Heart right ventricle (tissue), 16 donors: ENCODE measurements at regions not wholly inside any gene's neighbourhood (a gene's known extent, or its start where the extent isn't known, plus 50 kb on each side); places are given as distances from the start of the nearest gene placed in this dataset.
A peak's percentile ranks its signal among the peaks of the same experiment; 100 is the strongest.

Experiments
- ATAC-seq, 8 donors: fragments of 200-7000 bp; cut with Tn5 transposase; one replicate each; pipeline ENCODE4 v1.9.1; 2020; ENCODE audit warnings: mild to moderate bottlenecking in 8 of 8, moderate library complexity in 8 of 8, moderate number of reproducible peaks in 1 of 8
- DNase-seq, 2 donors: peaks; one replicate each; pipeline ENCODE4 v3.0.0-alpha.2; 2020
- H3K27ac ChIP-seq, 10 donors: fragments of 200-600 bp; sonication (generic) in 2 of 10; one replicate each; pipeline versions ENCODE4 v1.5.0 to v1.8.0; 2020 to 2022; ENCODE audit warnings: mild to moderate bottlenecking in 3 of 10
- H3K27me3 ChIP-seq, 7 donors: fragments of 200-600 bp; one replicate each; pipeline ENCODE4 v1.8.0; 2021 to 2022; ENCODE audit warnings: mild to moderate bottlenecking in 2 of 7
- H3K36me3 ChIP-seq, 9 donors: fragments of 200-600 bp; sonication (generic) in 1 of 9; one replicate each; pipeline versions ENCODE4 v1.5.0 to v1.8.0; 2020 to 2022; ENCODE audit warnings: mild to moderate bottlenecking in 2 of 9
- H3K4me1 ChIP-seq, 9 donors: fragments of 200-600 bp; sonication (generic) in 1 of 9; one replicate each; pipeline versions ENCODE4 v1.5.0 to v1.8.0; 2020 to 2022; ENCODE audit warnings: mild to moderate bottlenecking in 4 of 9
- H3K4me3 ChIP-seq, 10 donors: fragments of 200-600 bp; sonication (generic) in 2 of 10; one replicate each; pipeline versions ENCODE4 v1.5.0 to v1.8.0; 2020 to 2022; ENCODE audit warnings: mild to moderate bottlenecking in 7 of 10, moderate library complexity in 2 of 10
- H3K9me3 ChIP-seq, 11 donors: fragments of 200-600 bp in 10 of 11; sonication (generic) in 2 of 11; one replicate each; pipeline versions ENCODE4 v1.5.0 to v1.8.0; 2013 to 2022; ENCODE audit warnings: mild to moderate bottlenecking in 2 of 11, control low read depth in 1 of 11, moderate library complexity in 1 of 11
- WGBS, 2 donors: extraction: QIAGEN DNeasy Blood & Tissue Kit; methylation state at CpG; one replicate each; pipeline ENCODE4 v1.1.7; 2013; ENCODE audit warnings: inconsistent platforms in 1 of 2; 5-methylcytosine and 5-hydroxymethylcytosine counted together
- intact Hi-C, 10 donors: fragments of 100-400 bp; cut with DNase I; formaldehyde crosslinking; loops; one replicate each; pipeline versions ENCODE4 v1.11.1 to v1.14.2; 2022
- TF ChIP-seq, protein P1 (sequence below), 9 donors: fragments of 200-600 bp; sonication (generic) in 2 of 9; IDR thresholded peaks; one replicate each; pipeline versions ENCODE4 v1.5.0 to v1.8.0; 2021 to 2022; ENCODE audit warnings: antibody characterized with exemption in 9 of 9, mild to moderate bottlenecking in 5 of 9, moderate library complexity in 1 of 9
- donor health status: Arrhythmogenic right ventricular cardiomyopathy.
- donor health status: ischemic (EF 13 %, LVEDD 7.1; RV severe dilation, severe dysfunction).
- donor health status: healthy with polysubstance abuse.
- donor health status: DM: no; HTN: yes; CAD: no.
- donor health status: DM: no; HTN: no; CAD: no.
- donor health status: ischemic (EF 25% LVEDD 6.9; RV normal size, moderate dysfunction).
- donor health status: ischemic (EF 25% LVEDD 5.7; RV mildly dilated, moderate dysfunction).
- donor health status: healthy.
- donor health status: DM: yes; HTN: yes; CAD: no.
- donor health status: Ischemic cardiomyopathy.
- donor health status: ischemic (EF 35%, LVEDD 5.7; RV mildly dilated, moderate dysfunction).
- donor health status: nonischemic (EF 11% LVEDD 7.7; RV severe dilation, severe dysfunction).
- donor health status: DM: yes; HTN: yes; CAD: no.
- donor health status: PGD.
- donor health status: ischemic (EF 29% LVEDD 5.4; RV normal size, mild dysfunction).
- donor health status: nonischemic (EF 23%, LVEDD 6.1; RV moderate dilation, normal function).

DNA sequence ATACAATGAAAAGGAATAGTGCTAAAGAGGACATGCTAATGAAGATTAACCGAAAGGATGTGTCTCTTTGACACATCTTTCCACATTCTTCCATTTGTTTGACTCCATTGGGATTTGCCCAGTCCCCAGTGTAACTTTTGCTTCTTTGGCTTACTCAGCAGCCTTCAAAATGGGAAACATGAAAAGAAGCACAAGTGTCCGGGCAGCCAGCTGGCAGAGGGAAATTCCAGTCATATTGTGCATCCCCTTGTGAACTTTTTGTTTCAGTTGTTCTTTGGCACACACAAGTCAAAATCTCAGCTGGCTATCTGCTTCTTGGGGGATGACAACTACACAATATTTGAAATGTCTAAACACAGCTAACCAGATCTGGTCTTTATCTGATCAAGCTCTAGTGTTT, 157.4 kb downstream of the OGFRL1 start:
- no peak for DNase-seq
- WGBS, 2 donors: 63 to 67% methylated on average over 2 of the region's 2 CpGs
- Histone ChIP-seq H3K4me3 (no peak overlapping the region), H3K27ac (peak overlapping the region in 1 of 10 donors; percentile 13), H3K9me3 (peaks cover 0 to 2% (median 0%) of the 10 kb centered on the region in 11 donors), H3K4me1 (peaks cover 0 to 21% (median 0%) of the 10 kb centered on the region in 9 donors), H3K36me3 (no peaks in the 10 kb centered on the region), H3K27me3 (no peaks in the 10 kb centered on the region)
- TF ChIP-seq, protein P1, sequence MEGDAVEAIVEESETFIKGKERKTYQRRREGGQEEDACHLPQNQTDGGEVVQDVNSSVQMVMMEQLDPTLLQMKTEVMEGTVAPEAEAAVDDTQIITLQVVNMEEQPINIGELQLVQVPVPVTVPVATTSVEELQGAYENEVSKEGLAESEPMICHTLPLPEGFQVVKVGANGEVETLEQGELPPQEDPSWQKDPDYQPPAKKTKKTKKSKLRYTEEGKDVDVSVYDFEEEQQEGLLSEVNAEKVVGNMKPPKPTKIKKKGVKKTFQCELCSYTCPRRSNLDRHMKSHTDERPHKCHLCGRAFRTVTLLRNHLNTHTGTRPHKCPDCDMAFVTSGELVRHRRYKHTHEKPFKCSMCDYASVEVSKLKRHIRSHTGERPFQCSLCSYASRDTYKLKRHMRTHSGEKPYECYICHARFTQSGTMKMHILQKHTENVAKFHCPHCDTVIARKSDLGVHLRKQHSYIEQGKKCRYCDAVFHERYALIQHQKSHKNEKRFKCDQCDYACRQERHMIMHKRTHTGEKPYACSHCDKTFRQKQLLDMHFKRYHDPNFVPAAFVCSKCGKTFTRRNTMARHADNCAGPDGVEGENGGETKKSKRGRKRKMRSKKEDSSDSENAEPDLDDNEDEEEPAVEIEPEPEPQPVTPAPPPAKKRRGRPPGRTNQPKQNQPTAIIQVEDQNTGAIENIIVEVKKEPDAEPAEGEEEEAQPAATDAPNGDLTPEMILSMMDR (IDR thresholded peaks at IDR 0.05): no peak
- intact Hi-C loops: loop anchor here in 3 of 10 donors (10.0 kb wide), 1 partner anchor 61 kb away; no protein-coding TSS in a partner anchor
- no peak for ATAC-seq

DNA sequence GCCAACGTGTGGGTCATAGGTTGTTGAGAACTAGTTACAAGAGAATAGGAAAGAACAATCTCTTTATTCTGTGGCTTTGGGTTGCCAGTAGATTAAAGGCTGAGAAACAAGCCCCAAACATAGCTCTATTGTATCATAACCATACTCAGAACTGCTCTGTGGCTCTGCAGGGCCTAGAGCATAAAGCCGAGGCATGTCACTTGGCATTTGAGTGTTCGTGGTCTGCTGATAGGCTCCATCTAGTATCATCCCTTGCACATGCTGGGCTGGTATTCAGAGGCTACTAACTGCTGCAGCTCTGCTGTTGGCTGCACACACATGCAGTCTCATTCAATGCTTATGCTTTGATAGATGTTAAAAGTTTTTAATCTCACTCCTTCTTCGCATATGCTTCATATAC, 157.9 kb downstream of the OGFRL1 start:
- TF ChIP-seq, protein P1 (IDR thresholded peaks at IDR 0.05): no peak
- intact Hi-C loops: loop anchor here in 3 of 10 donors (10.0 kb wide), 1 partner anchor 62 kb away; no protein-coding TSS in a partner anchor
- Histone ChIP-seq H3K9me3 (no peaks in the 10 kb centered on the region), H3K27ac (peak overlapping the region in 1 of 10 donors; percentile 13), H3K27me3 (no peaks in the 10 kb centered on the region), H3K4me3 (no peak overlapping the region), H3K4me1 (peaks cover 0 to 21% (median 0%) of the 10 kb centered on the region in 9 donors), H3K36me3 (no peaks in the 10 kb centered on the region)
- ATAC-seq (peak in 1 of 8 donors; percentile 46), DNase-seq (no peak)
- WGBS, 2 donors: 67 to 79% methylated on average over 4 of the region's 4 CpGs

DNA sequence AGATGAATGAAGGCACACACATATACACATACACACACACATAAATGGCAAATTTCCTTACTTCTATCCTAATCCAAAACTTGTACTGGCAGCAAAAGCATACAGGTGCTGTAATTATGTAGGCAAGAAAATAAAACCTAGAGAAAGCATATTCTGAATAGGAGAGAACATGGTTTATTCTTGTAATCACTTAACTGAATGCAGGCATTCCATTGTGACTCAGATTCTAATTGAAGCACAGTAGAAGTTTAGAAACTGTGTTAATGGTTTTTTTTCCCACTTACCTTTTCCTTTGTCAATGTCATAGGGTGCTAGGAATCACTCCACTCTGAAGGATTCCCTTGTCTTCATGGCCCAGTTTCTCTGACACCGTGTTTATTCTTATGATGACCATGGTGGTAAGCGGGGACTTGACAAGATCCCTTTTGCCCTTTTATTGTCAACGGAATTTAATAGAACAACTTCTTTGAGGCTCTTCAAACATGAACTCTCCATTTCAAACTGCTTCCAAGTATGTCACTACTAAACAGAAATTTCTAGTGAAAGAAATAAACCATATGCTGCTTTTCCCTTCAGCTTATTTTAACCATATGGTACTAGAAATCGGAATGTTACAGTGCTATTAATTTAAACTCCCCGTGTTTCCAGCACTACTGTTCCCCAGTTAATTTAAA, 164.2 kb downstream of the OGFRL1 start:
- H3K27ac ChIP-seq: no peak overlapping the region
- no peak overlapping the region for H3K4me3 ChIP-seq
- no peaks in the 10 kb centered on the region for H3K36me3 ChIP-seq
- no peak for ATAC-seq
- H3K4me1 ChIP-seq: no peaks in the 10 kb centered on the region
- H3K27me3 ChIP-seq: no peaks in the 10 kb centered on the region
- no peak for DNase-seq
- 59 to 65% methylated on average over 5 of the region's 5 CpGs for WGBS, 2 donors
- TF ChIP-seq, protein P1 (IDR thresholded peaks at IDR 0.05): no peak
- peaks cover 0 to 10% (median 0%) of the 10 kb centered on the region in 11 donors for H3K9me3 ChIP-seq
- intact Hi-C loops: no loop called here

DNA sequence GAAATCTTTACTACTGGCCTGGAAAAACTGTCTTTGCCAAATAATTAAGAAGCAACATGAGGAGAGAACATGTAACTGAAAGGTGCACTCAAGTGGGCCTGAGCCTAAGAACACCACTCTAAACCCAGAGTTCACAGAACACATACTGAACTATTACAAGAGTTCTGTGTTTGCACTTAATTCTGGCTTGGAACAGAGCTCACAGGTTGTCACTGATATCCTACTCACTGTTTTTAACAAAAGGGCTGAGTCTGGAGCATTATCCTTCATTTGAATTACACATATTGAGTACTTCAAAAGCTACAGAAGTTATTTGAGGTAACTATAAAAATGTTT, 164.7 kb downstream of the OGFRL1 start:
- intact Hi-C loops: no loop called here
- Histone ChIP-seq H3K9me3 (peaks cover 0 to 10% (median 0%) of the 10 kb centered on the region in 11 donors), H3K27ac (no peak overlapping the region), H3K27me3 (no peaks in the 10 kb centered on the region), H3K4me1 (no peaks in the 10 kb centered on the region), H3K4me3 (no peak overlapping the region), H3K36me3 (no peaks in the 10 kb centered on the region)
- TF ChIP-seq, protein P1 (IDR thresholded peaks at IDR 0.05): no peak
- ATAC-seq: no peak
- no peak for DNase-seq
